Epithelial cell of proximal tubule (primary cell): ENCODE measurements at regions not wholly inside any gene's neighbourhood (a gene's known extent, or its start where the extent isn't known, plus 50 kb on each side); places are given as distances from the start of the nearest gene placed in this dataset.

ENCODE experiments used
- DNase-seq: peaks from one replicate; pipeline ENCODE4 v3.0.0-alpha.2; 2011; ENCODE audit warnings: low read depth
- H3K4me3 ChIP-seq: 2 replicates; pipeline ENCODE4 v1.5.1; 2011; ENCODE audit warnings: low read depth, mild to moderate bottlenecking, low read length
- CTCF ChIP-seq: conservative IDR thresholded peaks from 2 replicates; pipeline ENCODE4 v1.5.1; 2012; ENCODE audit warnings: low read depth, mild to moderate bottlenecking, low read length

- TF ChIP-seq CTCF = no peak
- H3K4me3 ChIP-seq = no peak overlapping the region
- no peak for DNase-seq
These were observed 58.8 kb downstream of the PPP4R3C start for GRCh38 chrX:27404366-27404765.

GRCh38 chrX:27399146-27399456 lies 64.0 kb downstream of the PPP4R3C start:
- DNase-seq = no peak
- H3K4me3 ChIP-seq = no peak overlapping the region
- TF ChIP-seq CTCF = no peak

- no peak for TF ChIP-seq CTCF
- DNase-seq = no peak
- H3K4me3 ChIP-seq = no peak overlapping the region
These were observed 71.5 kb downstream of the PPP4R3C start for GRCh38 chrX:27391623-27392022.

GRCh38 chrX:27381419-27381818 lies 81.7 kb downstream of the PPP4R3C start:
- DNase-seq = no peak
- H3K4me3 ChIP-seq = no peak overlapping the region
- TF ChIP-seq CTCF = no peak

- no peak for TF ChIP-seq CTCF
- DNase-seq = no peak
- no peak overlapping the region for H3K4me3 ChIP-seq
These were observed 82.8 kb downstream of the PPP4R3C start for GRCh38 chrX:27380163-27380845.

GRCh38 chrX:27354021-27354420 lies 109.1 kb downstream of the PPP4R3C start:
- no peak for DNase-seq
- H3K4me3 ChIP-seq = no peak overlapping the region
- TF ChIP-seq CTCF = no peak

- no peak overlapping the region for H3K4me3 ChIP-seq
- no peak for DNase-seq
- no peak for TF ChIP-seq CTCF
These were observed 112.7 kb downstream of the PPP4R3C start for GRCh38 chrX:27350476-27350875.
